ENCODE measurements at regions not wholly inside any gene's neighbourhood (a gene's known extent, or its start where the extent isn't known, plus 50 kb on each side); places are given as distances from the start of the nearest gene placed in this dataset.

- Histone ChIP-seq H3K9me3 (ENCODE audit: low read length) (no peaks in the 10 kb centered on the region), H3K4me1 (ENCODE audit: insufficient read depth, low read length, severe bottlenecking) (no peaks in the 10 kb centered on the region), H3K9ac (ENCODE audit: low read length) (no peak overlapping the region), H3K9me2 (ENCODE audit: low read depth, low read length) (no peaks in the 10 kb centered on the region), H3F3A (ENCODE audit: insufficient read depth, low read length) (no peaks in the 10 kb centered on the region), H3K36me3 (ENCODE audit: insufficient read depth, low read length) (no peaks in the 10 kb centered on the region), H3K27me3 (ENCODE audit: insufficient read depth, low read length) (peaks cover 6% of the 10 kb centered on the region; the same call in 1 of the 2 replicates), H3K79me2 (ENCODE audit: insufficient read depth, low read length) (no peaks in the 10 kb centered on the region), H3K4me2 (ENCODE audit: low read length) (no peak overlapping the region), H3K4me3 (ENCODE audit: low read depth, low read length, poor library complexity, severe bottlenecking) (no peak overlapping the region), H4K20me1 (ENCODE audit: insufficient read depth, low read length) (no peaks in the 10 kb centered on the region), H3K27ac (ENCODE audit: low read depth, low read length, poor library complexity, severe bottlenecking) (no peak overlapping the region), H2AFZ (ENCODE audit: low read length) (no peak overlapping the region)
- TF ChIP-seq EZH2 (IDR thresholded peaks at IDR 0.05; ENCODE audit: borderline replicate concordance, low read length) (no peak), CTCF (IDR thresholded peaks at IDR 0.05; ENCODE audit: low read length) (no peak)
Measured at GRCh38 chr6:37580176-37580955, 80.7 kb upstream of the CCDC167 start.

GRCh38 chr6:37579444-37580067 lies 79.9 kb upstream of the CCDC167 start:
- H3K9me2 ChIP-seq (ENCODE audit: low read depth, low read length), result no peaks in the 10 kb centered on the region
- no peak overlapping the region for H3K9ac ChIP-seq (ENCODE audit: low read length)
- H3K36me3 ChIP-seq (ENCODE audit: insufficient read depth, low read length), result no peaks in the 10 kb centered on the region
- no peak overlapping the region for H3K4me3 ChIP-seq (ENCODE audit: low read depth, low read length, poor library complexity, severe bottlenecking)
- TF ChIP-seq EZH2 (IDR thresholded peaks at IDR 0.05; ENCODE audit: borderline replicate concordance, low read length) (no peak), CTCF (IDR thresholded peaks at IDR 0.05; ENCODE audit: low read length) (no peak)
- no peaks in the 10 kb centered on the region for H3K9me3 ChIP-seq (ENCODE audit: low read length)
- H3K4me2 ChIP-seq (ENCODE audit: low read length), result no peak overlapping the region
- no peaks in the 10 kb centered on the region for H4K20me1 ChIP-seq (ENCODE audit: insufficient read depth, low read length)
- no peaks in the 10 kb centered on the region for H3K4me1 ChIP-seq (ENCODE audit: insufficient read depth, low read length, severe bottlenecking)
- H3F3A ChIP-seq (ENCODE audit: insufficient read depth, low read length), result no peaks in the 10 kb centered on the region
- no peak overlapping the region for H3K27ac ChIP-seq (ENCODE audit: low read depth, low read length, poor library complexity, severe bottlenecking)
- H2AFZ ChIP-seq (ENCODE audit: low read length), result no peak overlapping the region
- peaks cover 6% of the 10 kb centered on the region; the same call in 1 of the 2 replicates for H3K27me3 ChIP-seq (ENCODE audit: insufficient read depth, low read length)
- H3K79me2 ChIP-seq (ENCODE audit: insufficient read depth, low read length), result no peaks in the 10 kb centered on the region

GRCh38 chr6:37578104-37578503 lies 78.4 kb upstream of the CCDC167 start:
- no peak overlapping the region for H3K27ac ChIP-seq (ENCODE audit: low read depth, low read length, poor library complexity, severe bottlenecking)

More at GRCh38 chr6:37578104-37578503, 78.4 kb upstream of the CCDC167 start:
- Histone ChIP-seq H4K20me1 (ENCODE audit: insufficient read depth, low read length) (no peaks in the 10 kb centered on the region), H3K27me3 (ENCODE audit: insufficient read depth, low read length) (peaks cover 5% of the 10 kb centered on the region; the same call in 1 of the 2 replicates), H3K9me2 (ENCODE audit: low read depth, low read length) (no peaks in the 10 kb centered on the region), H3K4me3 (ENCODE audit: low read depth, low read length, poor library complexity, severe bottlenecking) (no peak overlapping the region), H3F3A (ENCODE audit: insufficient read depth, low read length) (no peaks in the 10 kb centered on the region), H3K79me2 (ENCODE audit: insufficient read depth, low read length) (no peaks in the 10 kb centered on the region), H3K4me1 (ENCODE audit: insufficient read depth, low read length, severe bottlenecking) (no peaks in the 10 kb centered on the region), H3K9ac (ENCODE audit: low read length) (no peak overlapping the region), H3K36me3 (ENCODE audit: insufficient read depth, low read length) (no peaks in the 10 kb centered on the region), H3K4me2 (ENCODE audit: low read length) (no peak overlapping the region), H2AFZ (ENCODE audit: low read length) (no peak overlapping the region), H3K9me3 (ENCODE audit: low read length) (no peaks in the 10 kb centered on the region)
- TF ChIP-seq CTCF (IDR thresholded peaks at IDR 0.05; ENCODE audit: low read length) (no peak), EZH2 (IDR thresholded peaks at IDR 0.05; ENCODE audit: borderline replicate concordance, low read length) (no peak)
